Activated CD4-positive, alpha-beta T cell treated with anti-CD3 and anti-CD28 coated beads, Interleukin-2, amount 50 U/mL, for 48 hours (primary cell): ENCODE measurements at regions not wholly inside any gene's neighbourhood (a gene's known extent, or its start where the extent isn't known, plus 50 kb on each side); places are given as distances from the start of the nearest gene placed in this dataset.

Source experiments
- DNase-seq, 2 experiments: peaks; one replicate each; pipeline ENCODE4 v3.0.0-alpha.2; 2020

- DNase-seq, result no peak
Measured at GRCh38 chr20:22366631-22367030, 217.7 kb downstream of the FOXA2 start.

- DNase-seq, result no peak
Measured at GRCh38 chr20:22354647-22355046, 229.7 kb downstream of the FOXA2 start.

- no peak for DNase-seq
Measured at GRCh38 chr20:22353586-22353985, 230.8 kb downstream of the FOXA2 start.

- DNase-seq, result no peak
Measured at GRCh38 chr20:22352019-22352418, 232.4 kb downstream of the FOXA2 start.

- no peak for DNase-seq
Measured at GRCh38 chr20:22350624-22351023, 233.7 kb downstream of the FOXA2 start.

GRCh38 chr20:22348010-22348409 is 236.4 kb downstream of the FOXA2 start:
- no peak for DNase-seq

GRCh38 chr20:22346716-22347115 is 237.7 kb downstream of the FOXA2 start:
- no peak for DNase-seq

- no peak for DNase-seq
Measured at GRCh38 chr20:22343612-22344011, 240.8 kb downstream of the FOXA2 start.

GRCh38 chr20:22342410-22342809 is 242.0 kb downstream of the FOXA2 start:
- no peak for DNase-seq

GRCh38 chr20:22341508-22341907 is 242.9 kb downstream of the FOXA2 start:
- no peak for DNase-seq

GRCh38 chr20:22339946-22340345 is 244.4 kb downstream of the FOXA2 start:
- no peak for DNase-seq

GRCh38 chr20:22339091-22339881 is 245.1 kb downstream of the FOXA2 start:
- peak; percentile 21 to 38 for DNase-seq

- DNase-seq, result no peak
Measured at GRCh38 chr20:22338140-22338708, 246.1 kb downstream of the FOXA2 start.

- no peak for DNase-seq
Measured at GRCh38 chr20:22335210-22335609, 249.2 kb downstream of the FOXA2 start.

GRCh38 chr20:22333885-22334545 is 250.4 kb downstream of the FOXA2 start:
- DNase-seq, result peak; percentile 28 to 36

- no peak for DNase-seq
Measured at GRCh38 chr20:22324505-22324904, 259.9 kb downstream of the FOXA2 start.

- DNase-seq, result no peak
Measured at GRCh38 chr20:22322513-22322912, 261.9 kb downstream of the FOXA2 start.

- DNase-seq, result no peak
Measured at GRCh38 chr20:22321191-22321590, 263.2 kb downstream of the FOXA2 start.

- DNase-seq, result no peak
Measured at GRCh38 chr20:22320245-22320915, 264.0 kb downstream of the FOXA2 start.

- no peak for DNase-seq
Measured at GRCh38 chr20:22315771-22316170, 268.6 kb downstream of the FOXA2 start.

GRCh38 chr20:22315073-22315472 is 269.3 kb downstream of the FOXA2 start:
- no peak for DNase-seq

GRCh38 chr20:22312744-22313346 is 271.5 kb downstream of the FOXA2 start:
- no peak for DNase-seq

GRCh38 chr20:22308934-22309333 is 275.4 kb downstream of the FOXA2 start:
- DNase-seq, result no peak
